ENCODE measurements at regions not wholly inside any gene's neighbourhood (a gene's known extent, or its start where the extent isn't known, plus 50 kb on each side); places are given as distances from the start of the nearest gene placed in this dataset.
"Not testable (repeated sequence)": the region's sequence is repeated elsewhere in the genome, so short reads cannot be mapped to it uniquely, and the experiment has no call there.

DNA sequence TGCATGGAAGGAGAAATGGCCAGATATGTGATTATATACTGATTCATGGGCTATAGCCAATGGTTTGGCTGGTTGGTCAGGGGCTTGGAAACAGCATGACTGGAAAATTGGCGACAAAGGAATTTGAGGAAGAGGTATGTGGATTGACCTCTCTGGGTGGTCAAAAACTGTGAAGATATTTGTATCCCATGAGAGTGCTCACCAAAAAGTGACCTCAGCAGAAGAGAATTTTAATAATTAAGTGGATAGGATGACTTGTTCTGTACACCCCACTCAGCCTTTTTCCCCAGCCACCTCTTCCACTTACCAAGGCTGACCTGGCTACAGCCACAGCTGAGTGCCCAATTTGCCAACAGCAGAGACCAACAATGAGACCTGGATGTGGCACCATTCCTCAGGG lies 146.7 kb downstream of the GPR37 start:
- Histone ChIP-seq H3K27me3 (no peaks in the 10 kb centered on the region), H3K36me3 (no peaks in the 10 kb centered on the region), H3K4me1 (no peaks in the 10 kb centered on the region), H3K4me3 (no peak overlapping the region), H3K9me3 (peaks cover 0 to 3% (median 0%) of the 10 kb centered on the region in 4 donors), H3K27ac (no peak overlapping the region)
- 81 to 89% methylated on average over 1 of the region's 1 CpG for WGBS, 2 donors
- ATAC-seq (ENCODE audit: low FRiP score in 2 of 2), result no peak
- DNase-seq, result no peak
- TF ChIP-seq POLR2AphosphoS5 (IDR thresholded peaks at IDR 0.05), result no peak
- no peak for TF ChIP-seq POLR2A (IDR thresholded peaks at IDR 0.05)
- TF ChIP-seq CTCF (IDR thresholded peaks at IDR 0.05), result no peak

- H3K27ac ChIP-seq; ATAC-seq (ENCODE audit: low FRiP score in 2 of 2); H3K9me3 ChIP-seq; H3K4me3 ChIP-seq; DNase-seq; H3K27me3 ChIP-seq; H3K4me1 ChIP-seq; H3K36me3 ChIP-seq: not testable (repeated sequence)
- 81 to 91% methylated on average over 2 of the region's 2 CpGs for WGBS, 2 donors
These were observed 147.5 kb downstream of the GPR37 start for GRCh38 chr7:124618051-124618450.

GRCh38 chr7:124603066-124603465 lies 162.5 kb downstream of the GPR37 start:
- Histone ChIP-seq H3K4me3 (no peak overlapping the region), H3K4me1 (no peaks in the 10 kb centered on the region), H3K36me3 (no peaks in the 10 kb centered on the region), H3K9me3 (no peaks in the 10 kb centered on the region), H3K27ac (no peak overlapping the region), H3K27me3 (no peaks in the 10 kb centered on the region)
- ATAC-seq (ENCODE audit: low FRiP score in 2 of 2), result no peak
- DNase-seq, result no peak
- WGBS, 2 donors, result 94 to 97% methylated on average over 1 of the region's 1 CpG
- TF ChIP-seq POLR2AphosphoS5 (IDR thresholded peaks at IDR 0.05) (no peak), EP300 (IDR thresholded peaks at IDR 0.05) (no peak), CTCF (IDR thresholded peaks at IDR 0.05) (no peak), POLR2A (IDR thresholded peaks at IDR 0.05) (no peak)

- DNase-seq, result no peak
- Histone ChIP-seq H3K27me3 (no peaks in the 10 kb centered on the region), H3K27ac (no peak overlapping the region), H3K36me3 (no peaks in the 10 kb centered on the region), H3K4me3 (no peak overlapping the region), H3K9me3 (no peaks in the 10 kb centered on the region), H3K4me1 (no peaks in the 10 kb centered on the region)
- ATAC-seq (ENCODE audit: low FRiP score in 2 of 2), result no peak
- no peak for TF ChIP-seq EP300 (IDR thresholded peaks at IDR 0.05)
- TF ChIP-seq POLR2AphosphoS5 (IDR thresholded peaks at IDR 0.05), result no peak
- no peak for TF ChIP-seq CTCF (IDR thresholded peaks at IDR 0.05)
- TF ChIP-seq POLR2A (IDR thresholded peaks at IDR 0.05), result no peak
These were observed 168.1 kb downstream of the GPR37 start for GRCh38 chr7:124597509-124597908.

DNA sequence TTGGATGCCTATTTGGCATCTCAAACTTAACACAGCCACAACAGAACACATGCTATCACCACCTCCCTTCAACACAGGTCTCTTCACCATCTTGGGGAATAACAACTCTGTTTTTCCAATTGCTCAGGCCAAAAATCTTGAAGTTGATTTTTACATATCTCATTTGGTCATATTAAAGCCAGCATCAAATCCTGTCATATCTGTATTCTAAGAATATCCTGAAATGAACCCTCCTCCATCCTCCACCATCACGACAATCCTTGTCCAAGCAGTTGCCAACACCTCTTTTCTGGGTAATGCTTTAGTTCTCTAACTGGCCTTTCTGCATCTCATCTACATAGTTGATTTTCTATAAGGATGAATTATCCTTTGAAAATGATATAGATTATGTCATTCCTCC lies 168.7 kb downstream of the GPR37 start:
- WGBS, 2 donors, result 57 to 89% methylated on average over 1 of the region's 1 CpG

More for the DNA sequence above, 168.7 kb downstream of the GPR37 start:
- Histone ChIP-seq H3K36me3 (no peaks in the 10 kb centered on the region), H3K27ac (no peak overlapping the region), H3K4me1 (no peaks in the 10 kb centered on the region), H3K27me3 (no peaks in the 10 kb centered on the region), H3K9me3 (no peaks in the 10 kb centered on the region), H3K4me3 (no peak overlapping the region)
- ATAC-seq (ENCODE audit: low FRiP score in 2 of 2) (no peak), DNase-seq (no peak)
- no peak for TF ChIP-seq POLR2AphosphoS5 (IDR thresholded peaks at IDR 0.05)
- TF ChIP-seq CTCF (IDR thresholded peaks at IDR 0.05), result no peak
- TF ChIP-seq POLR2A (IDR thresholded peaks at IDR 0.05), result no peak
- no peak for TF ChIP-seq EP300 (IDR thresholded peaks at IDR 0.05)
